CD14-positive monocyte (primary cell): ENCODE measurements at regions not wholly inside any gene's neighbourhood (a gene's known extent, or its start where the extent isn't known, plus 50 kb on each side); places are given as distances from the start of the nearest gene placed in this dataset.

Experiments used
- DNase-seq, 3 donors: peaks; one replicate each; pipeline ENCODE4 v3.0.0-alpha.2; 2011 to 2022
- H2AFZ ChIP-seq: 2 replicates; pipeline ENCODE4 v1.6.0; 2012; ENCODE audit warnings: mild to moderate bottlenecking, low read depth, low read length, inconsistent platforms; ENCODE audit not compliant: insufficient read depth, poor library complexity, severe bottlenecking
- H3K27ac ChIP-seq, 2 donors: 1 replicate in 1 of 2; 2 replicates in 1 of 2; pipeline ENCODE4 v1.5.1; 2012 to 2013; ENCODE audit warnings: low read length in 2 of 2, control low read depth in 1 of 2, inconsistent platforms in 1 of 2, low read depth in 1 of 2, mild to moderate bottlenecking in 1 of 2
- H3K27me3 ChIP-seq, 2 donors: one replicate each; pipeline versions ENCODE4 v1.6.0 to v1.6.1; 2011 to 2013; ENCODE audit warnings: low read length in 2 of 2; ENCODE audit not compliant: control insufficient read depth in 2 of 2, insufficient read depth in 2 of 2
- H3K36me3 ChIP-seq, 2 donors: replicated peaks in 1 of 2; 1 replicate in 1 of 2; 2 replicates in 1 of 2; pipeline versions ENCODE4 v1.5.1 to v1.6.1; 2012 to 2013; ENCODE audit warnings: low read length in 2 of 2, control low read depth in 1 of 2, inconsistent platforms in 1 of 2, mild to moderate bottlenecking in 1 of 2; ENCODE audit not compliant: insufficient read depth in 2 of 2, control insufficient read depth in 1 of 2
- H3K4me1 ChIP-seq, 2 donors: 1 replicate in 1 of 2; 2 replicates in 1 of 2; pipeline versions ENCODE4 v1.5.1 to v1.6.1; 2012 to 2013; ENCODE audit warnings: low read length in 2 of 2, control low read depth in 1 of 2, inconsistent platforms in 1 of 2, mild to moderate bottlenecking in 1 of 2, moderate library complexity in 1 of 2; ENCODE audit not compliant: insufficient read depth in 2 of 2, control insufficient read depth in 1 of 2
- H3K4me2 ChIP-seq: replicated peaks from 2 replicates; pipeline ENCODE3; 2012; ENCODE audit warnings: low read length, moderate library complexity, mild to moderate bottlenecking; ENCODE audit not compliant: poor library complexity, severe bottlenecking; ENCODE audit errors: extremely low read depth
- H3K4me3 ChIP-seq, 3 experiments: fragments of 200-600 bp in 1 of 3; sonication (generic) in 1 of 3; replicated peaks in 1 of 3; 1 replicate in 2 of 3; 2 replicates in 1 of 3; pipeline ENCODE4 v1.5.1; 2011 to 2013; ENCODE audit warnings: low read length in 3 of 3, mild to moderate bottlenecking in 3 of 3, control low read depth in 2 of 3, low read depth in 2 of 3, inconsistent platforms in 1 of 3, moderate library complexity in 1 of 3
- H3K79me2 ChIP-seq: 2 replicates; pipeline ENCODE4 v1.6.0; 2012; ENCODE audit warnings: mild to moderate bottlenecking, control low read depth, inconsistent platforms, low read length, moderate library complexity; ENCODE audit not compliant: insufficient read depth
- H3K9ac ChIP-seq: 2 replicates; pipeline ENCODE4 v1.6.0; 2017; ENCODE audit warnings: low read length, mild to moderate bottlenecking; ENCODE audit not compliant: insufficient read depth, poor library complexity, severe bottlenecking
- H3K9me3 ChIP-seq, 2 donors: replicated peaks in 1 of 2; 1 replicate in 1 of 2; 2 replicates in 1 of 2; pipeline versions ENCODE4 v1.5.1 to v1.6.1; 2012 to 2013; ENCODE audit warnings: low read length in 2 of 2, control low read depth in 1 of 2; ENCODE audit not compliant: control insufficient read depth in 1 of 2, insufficient read depth in 1 of 2
- H4K20me1 ChIP-seq: 2 replicates; pipeline ENCODE4 v1.6.0; 2012; ENCODE audit warnings: mild to moderate bottlenecking, low read length, control low read depth, moderate library complexity; ENCODE audit not compliant: insufficient read depth
- H3K27ac Mint-ChIP-seq, 7 donors: one replicate each; pipeline ENCODE4 v1.8.0; 2020; ENCODE audit warnings: mild to moderate bottlenecking in 7 of 7, mixed read lengths in 7 of 7, moderate library complexity in 6 of 7, inconsistent platforms in 2 of 7
- H3K27me3 Mint-ChIP-seq, 3 donors: one replicate each; pipeline ENCODE4 v1.8.0; 2021 to 2022; ENCODE audit warnings: low read depth in 3 of 3, mild to moderate bottlenecking in 3 of 3, mixed read lengths in 3 of 3, moderate library complexity in 3 of 3, inconsistent platforms in 1 of 3
- H3K36me3 Mint-ChIP-seq, 2 donors: one replicate each; pipeline ENCODE4 v1.8.0; 2020; ENCODE audit warnings: mixed read lengths in 2 of 2, inconsistent platforms in 1 of 2, mild to moderate bottlenecking in 1 of 2
- H3K4me1 Mint-ChIP-seq: one replicate; pipeline ENCODE4 v1.8.0; 2020; ENCODE audit warnings: mild to moderate bottlenecking, mixed read lengths
- H3K4me3 Mint-ChIP-seq, 2 donors: one replicate each; pipeline ENCODE4 v1.8.0; 2020; ENCODE audit warnings: mild to moderate bottlenecking in 2 of 2, mixed read lengths in 2 of 2, moderate library complexity in 1 of 2
- H3K9me3 Mint-ChIP-seq, 7 donors: one replicate each; pipeline ENCODE4 v1.8.0; 2020 to 2022; ENCODE audit warnings: mixed read lengths in 7 of 7, mild to moderate bottlenecking in 6 of 7, moderate library complexity in 6 of 7, inconsistent platforms in 2 of 7
- CTCF ChIP-seq: fragments of 200-600 bp; IDR thresholded peaks from one replicate; pipeline ENCODE4 v1.8.0; 2022; ENCODE audit warnings: antibody characterized with exemption, mild to moderate bottlenecking
- WGBS: methylation state at CpG from one replicate; pipeline ENCODE4 v1.1.5; 2013; ENCODE audit warnings: missing lambda C conversion rate; ENCODE audit not compliant: insufficient coverage; 5-methylcytosine and 5-hydroxymethylcytosine counted together
- intact Hi-C, 2 donors: fragments of 100-400 bp; cut with micrococcal nuclease; formaldehyde crosslinking; loops; one replicate each; pipeline versions ENCODE4 v1.15.0 to v1.15.1; 2023

- TF ChIP-seq CTCF, result no peak
- no peak overlapping the region for H3K4me3 Mint-ChIP-seq
Observed at GRCh38 chr6:93940381-93940780, 521.0 kb upstream of the EPHA7 start.

GRCh38 chr6:93932175-93932574 is 512.8 kb upstream of the EPHA7 start:
- WGBS, result 89% methylated on average over 1 of the region's 2 CpGs
- Histone ChIP-seq H3K79me2 (no peaks in the 10 kb centered on the region), H3K4me3 (no peak overlapping the region), H3K36me3 (no peaks in the 10 kb centered on the region), H3K4me2 (no peak overlapping the region), H3K9ac (no peak overlapping the region), H3K9me3 (no peaks in the 10 kb centered on the region), H3K27ac (no peak overlapping the region), H3K27me3 (no peaks in the 10 kb centered on the region), H4K20me1 (no peaks in the 10 kb centered on the region), H3K4me1 (no peaks in the 10 kb centered on the region), H2AFZ (no peak overlapping the region)
- intact Hi-C loops, result no loop called here
- Mint-ChIP-seq H3K4me1 (no peaks in the 10 kb centered on the region), H3K4me3 (no peak overlapping the region), H3K27ac (no peak overlapping the region), H3K27me3 (no peaks in the 10 kb centered on the region), H3K9me3 (peaks cover 0 to 4% (median 0%) of the 10 kb centered on the region in 7 donors), H3K36me3 (no peaks in the 10 kb centered on the region)
- no peak for TF ChIP-seq CTCF
- DNase-seq, result no peak

More at GRCh38 chr6:93940381-93940780, 521.0 kb upstream of the EPHA7 start:
- no peak overlapping the region for H3K4me3 ChIP-seq
- Mint-ChIP-seq H3K27ac (no peak overlapping the region), H3K36me3 (no peaks in the 10 kb centered on the region), H3K9me3 (peaks cover 0 to 4% (median 0%) of the 10 kb centered on the region in 7 donors), H3K4me1 (no peaks in the 10 kb centered on the region), H3K27me3 (no peaks in the 10 kb centered on the region)
- H3K79me2 ChIP-seq, result no peaks in the 10 kb centered on the region
- intact Hi-C loops, result no loop called here
- no peak overlapping the region for H3K9ac ChIP-seq
- no CpG with 5 or more reads among the region's 2 CpGs for WGBS
- no peak overlapping the region for H3K4me2 ChIP-seq
- no peaks in the 10 kb centered on the region for H3K27me3 ChIP-seq
- H3K27ac ChIP-seq, result no peak overlapping the region
- no peak overlapping the region for H2AFZ ChIP-seq
- no peak for DNase-seq
- H3K4me1 ChIP-seq, result no peaks in the 10 kb centered on the region
- no peaks in the 10 kb centered on the region for H3K9me3 ChIP-seq
- H3K36me3 ChIP-seq, result no peaks in the 10 kb centered on the region
- H4K20me1 ChIP-seq, result no peaks in the 10 kb centered on the region
